Astrocyte (in vitro differentiated cells and primary cell): ENCODE measurements at regions not wholly inside any gene's neighbourhood (a gene's known extent, or its start where the extent isn't known, plus 50 kb on each side); places are given as distances from the start of the nearest gene placed in this dataset.

Experiments used
- DNase-seq: peaks from one replicate; pipeline ENCODE4 v3.0.0-alpha.2; 2010; ENCODE audit warnings: low read depth
- FAIRE-seq: peaks from 2 replicates; lab custom pipeline; 2011; peaks lifted over from hg19 to GRCh38; lab: Jason Lieb, UNC
- H2AFZ ChIP-seq: 2 replicates; pipeline ENCODE4 v1.6.0; 2012; ENCODE audit warnings: low read depth, low read length, inconsistent platforms
- H3K27ac ChIP-seq: 2 replicates; pipeline ENCODE4 v1.5.1; 2011; ENCODE audit warnings: low read depth, low read length, inconsistent platforms
- H3K27me3 ChIP-seq: 2 replicates; pipeline ENCODE4 v1.6.0; 2011; ENCODE audit warnings: low read length, inconsistent platforms; ENCODE audit not compliant: insufficient read depth
- H3K36me3 ChIP-seq: 2 replicates; pipeline ENCODE4 v1.5.1; 2011; ENCODE audit warnings: low read length, inconsistent platforms; ENCODE audit not compliant: insufficient read depth
- H3K4me1 ChIP-seq: 2 replicates; pipeline ENCODE4 v1.5.1; 2011; ENCODE audit warnings: low read length, inconsistent platforms; ENCODE audit not compliant: insufficient read depth
- H3K4me2 ChIP-seq: 2 replicates; pipeline ENCODE4 v1.6.0; 2012; ENCODE audit warnings: low read length, inconsistent platforms
- H3K4me3 ChIP-seq: 2 replicates; pipeline ENCODE4 v1.5.1; 2011; ENCODE audit warnings: low read depth, mild to moderate bottlenecking, low read length, inconsistent platforms; ENCODE audit not compliant: insufficient read depth
- H3K79me2 ChIP-seq: 2 replicates; pipeline ENCODE4 v1.6.0; 2012; ENCODE audit warnings: mild to moderate bottlenecking, low read length, inconsistent platforms; ENCODE audit not compliant: insufficient read depth
- H3K9ac ChIP-seq: 2 replicates; pipeline ENCODE4 v1.6.0; 2012; ENCODE audit warnings: mild to moderate bottlenecking, low read length, inconsistent platforms
- H3K9me3 ChIP-seq: 2 replicates; pipeline ENCODE4 v1.5.1; 2012; ENCODE audit warnings: low read depth, mild to moderate bottlenecking, low read length, inconsistent platforms; ENCODE audit not compliant: insufficient read depth
- H4K20me1 ChIP-seq: 2 replicates; pipeline ENCODE4 v1.6.0; 2012; ENCODE audit warnings: low read length, inconsistent platforms; ENCODE audit not compliant: insufficient read depth
- H3K27ac Mint-ChIP-seq: one replicate; pipeline ENCODE4 v1.8.0; 2021; ENCODE audit warnings: mild to moderate bottlenecking, mixed read lengths; ENCODE audit not compliant: unreplicated experiment
- H3K27me3 Mint-ChIP-seq: one replicate; pipeline ENCODE4 v1.8.0; 2021; ENCODE audit warnings: low read depth, mixed read lengths; ENCODE audit not compliant: unreplicated experiment
- H3K36me3 Mint-ChIP-seq: one replicate; pipeline ENCODE4 v1.8.0; 2021; ENCODE audit warnings: low read depth, mixed read lengths; ENCODE audit not compliant: unreplicated experiment
- H3K4me1 Mint-ChIP-seq: one replicate; pipeline ENCODE4 v1.8.0; 2021; ENCODE audit warnings: low read depth, mixed read lengths; ENCODE audit not compliant: unreplicated experiment
- H3K4me3 Mint-ChIP-seq: one replicate; pipeline ENCODE4 v1.8.0; 2021; ENCODE audit warnings: mild to moderate bottlenecking, moderate library complexity, mixed read lengths; ENCODE audit not compliant: unreplicated experiment
- H3K9me3 Mint-ChIP-seq: one replicate; pipeline ENCODE4 v1.8.0; 2021; ENCODE audit warnings: mild to moderate bottlenecking, mixed read lengths; ENCODE audit not compliant: unreplicated experiment
- CTCF ChIP-seq: IDR thresholded peaks from 2 replicates; pipeline ENCODE4 v1.5.1; 2011; ENCODE audit warnings: low read depth, mild to moderate bottlenecking, inconsistent platforms, low read length, moderate library complexity; ENCODE audit not compliant: insufficient read depth
- EZH2 ChIP-seq: IDR thresholded peaks from 2 replicates; pipeline ENCODE4 v1.6.1; 2012; ENCODE audit warnings: mild to moderate bottlenecking, low read length, inconsistent platforms; ENCODE audit not compliant: insufficient read depth

GRCh38 chr1:117680316-117681002 lies 74.6 kb downstream of the TENT5C start:
- Mint-ChIP-seq H3K36me3 (no peaks in the 10 kb centered on the region), H3K4me3 (no peak overlapping the region), H3K27me3 (peaks cover 23% of the 10 kb centered on the region), H3K27ac (no peak overlapping the region), H3K4me1 (peaks cover 22% of the 10 kb centered on the region), H3K9me3 (peaks cover 2% of the 10 kb centered on the region)
- no peaks in the 10 kb centered on the region for H4K20me1 ChIP-seq
- H3K79me2 ChIP-seq: no peaks in the 10 kb centered on the region
- H3K36me3 ChIP-seq: no peaks in the 10 kb centered on the region
- DNase-seq: no peak
- no peaks in the 10 kb centered on the region for H3K9me3 ChIP-seq
- H3K27ac ChIP-seq: no peak overlapping the region
- H3K9ac ChIP-seq: no peak overlapping the region
- H3K27me3 ChIP-seq: no peaks in the 10 kb centered on the region
- H3K4me3 ChIP-seq: no peak overlapping the region
- H3K4me1 ChIP-seq: peaks cover 5% of the 10 kb centered on the region
- no peak overlapping the region for H3K4me2 ChIP-seq
- no peak overlapping the region for H2AFZ ChIP-seq
- no peak for FAIRE-seq
- no peak for TF ChIP-seq CTCF
- no peak for TF ChIP-seq EZH2

GRCh38 chr1:117681093-117681900 lies 75.4 kb downstream of the TENT5C start:
- no peak overlapping the region for H3K4me2 ChIP-seq
- TF ChIP-seq EZH2 (no peak), CTCF (no peak)

GRCh38 chr1:117681901-117682250 lies 76.0 kb downstream of the TENT5C start:
- Histone ChIP-seq H3K9ac (no peak overlapping the region), H3K27ac (no peak overlapping the region), H3K4me3 (no peak overlapping the region), H4K20me1 (no peaks in the 10 kb centered on the region), H3K4me2 (no peak overlapping the region), H3K4me1 (peaks cover 11% of the 10 kb centered on the region), H3K36me3 (no peaks in the 10 kb centered on the region), H3K27me3 (no peaks in the 10 kb centered on the region), H2AFZ (no peak overlapping the region), H3K9me3 (no peaks in the 10 kb centered on the region), H3K79me2 (no peaks in the 10 kb centered on the region)
- TF ChIP-seq EZH2: no peak
- no peak for FAIRE-seq
- H3K27ac Mint-ChIP-seq: no peak overlapping the region
- peaks cover 31% of the 10 kb centered on the region for H3K4me1 Mint-ChIP-seq
- H3K9me3 Mint-ChIP-seq: peaks cover 2% of the 10 kb centered on the region
- peaks cover 22% of the 10 kb centered on the region for H3K27me3 Mint-ChIP-seq
- DNase-seq: no peak
- H3K4me3 Mint-ChIP-seq: no peak overlapping the region
- H3K36me3 Mint-ChIP-seq: no peaks in the 10 kb centered on the region

More at GRCh38 chr1:117681093-117681900, 75.4 kb downstream of the TENT5C start:
- Mint-ChIP-seq H3K36me3 (no peaks in the 10 kb centered on the region), H3K4me1 (peaks cover 26% of the 10 kb centered on the region), H3K9me3 (peaks cover 2% of the 10 kb centered on the region), H3K27ac (no peak overlapping the region), H3K4me3 (no peak overlapping the region), H3K27me3 (peaks cover 24% of the 10 kb centered on the region)
- Histone ChIP-seq H4K20me1 (no peaks in the 10 kb centered on the region), H3K4me3 (no peak overlapping the region), H3K79me2 (no peaks in the 10 kb centered on the region), H3K4me1 (peaks cover 5% of the 10 kb centered on the region), H3K36me3 (no peaks in the 10 kb centered on the region), H3K27me3 (no peaks in the 10 kb centered on the region), H3K27ac (no peak overlapping the region), H3K9me3 (no peaks in the 10 kb centered on the region), H3K9ac (no peak overlapping the region), H2AFZ (no peak overlapping the region)
- no peak for DNase-seq
- no peak for FAIRE-seq
